Neuronal stem cell (in vitro differentiated cells): ENCODE measurements at regions not wholly inside any gene's neighbourhood (a gene's known extent, or its start where the extent isn't known, plus 50 kb on each side); places are given as distances from the start of the nearest gene placed in this dataset.

Source experiments
- DNase-seq: peaks from one replicate; pipeline ENCODE4 v3.0.0-alpha.2; 2013; ENCODE audit warnings: low spot score
- H2AFZ ChIP-seq: one replicate; pipeline ENCODE4 v1.6.1; 2013; ENCODE audit warnings: mild to moderate bottlenecking, low read length, inconsistent platforms
- H2AK5ac ChIP-seq: 2 replicates; pipeline ENCODE4 v1.6.1; 2013; ENCODE audit warnings: low read depth, mild to moderate bottlenecking, inconsistent platforms, low read length, moderate library complexity, mixed read lengths
- H2BK120ac ChIP-seq: 2 replicates; pipeline ENCODE4 v1.6.1; 2013; ENCODE audit warnings: low read depth, mild to moderate bottlenecking, inconsistent platforms, low read length, moderate library complexity, mixed read lengths
- H2BK12ac ChIP-seq: one replicate; pipeline ENCODE4 v1.6.1; 2013; ENCODE audit warnings: low read length, inconsistent platforms
- H2BK15ac ChIP-seq: 2 replicates; pipeline ENCODE4 v1.6.1; 2013; ENCODE audit warnings: mild to moderate bottlenecking, low read length, inconsistent platforms, mixed read lengths
- H2BK5ac ChIP-seq: one replicate; pipeline ENCODE4 v1.6.1; 2013; ENCODE audit warnings: inconsistent platforms, mild to moderate bottlenecking, low read length, moderate library complexity
- H3K14ac ChIP-seq: one replicate; pipeline ENCODE4 v1.6.1; 2013; ENCODE audit warnings: low read length, inconsistent platforms
- H3K18ac ChIP-seq: 2 replicates; pipeline ENCODE4 v1.6.1; 2013; ENCODE audit warnings: low read length, inconsistent platforms
- H3K23ac ChIP-seq: 2 replicates; pipeline ENCODE4 v1.6.1; 2013; ENCODE audit warnings: low read depth, mild to moderate bottlenecking, mixed read lengths, low read length, inconsistent platforms; ENCODE audit not compliant: poor library complexity
- H3K27ac ChIP-seq: replicated peaks from 3 replicates; pipeline ENCODE4 v1.5.1; 2013; ENCODE audit warnings: low read length, inconsistent platforms
- H3K27me3 ChIP-seq, 3 experiments: 2 replicates each; pipeline ENCODE4 v1.6.1; 2013; ENCODE audit warnings: low read length in 3 of 3, mild to moderate bottlenecking in 2 of 3, inconsistent platforms in 1 of 3, low read depth in 1 of 3, mixed read lengths in 1 of 3, moderate library complexity in 1 of 3; ENCODE audit not compliant: control insufficient read depth in 3 of 3, insufficient read depth in 3 of 3
- H3K36me3 ChIP-seq, 2 donors: replicated peaks in 1 of 2; 2 replicates each; pipeline ENCODE4 v1.6.1; 2013; ENCODE audit warnings: low read length in 2 of 2; ENCODE audit not compliant: control insufficient read depth in 2 of 2, insufficient read depth in 2 of 2
- H3K4ac ChIP-seq: 2 replicates; pipeline ENCODE4 v1.6.1; 2013; ENCODE audit warnings: inconsistent platforms, mild to moderate bottlenecking, low read length, moderate library complexity
- H3K4me1 ChIP-seq, 2 donors: 1 replicate in 1 of 2; 2 replicates in 1 of 2; pipeline ENCODE4 v1.6.1; 2013; ENCODE audit warnings: low read length in 2 of 2, low read depth in 1 of 2; ENCODE audit not compliant: control insufficient read depth in 2 of 2, insufficient read depth in 1 of 2
- H3K4me2 ChIP-seq: one replicate; pipeline ENCODE4 v1.6.1; 2013; ENCODE audit warnings: mild to moderate bottlenecking, low read length, inconsistent platforms; ENCODE audit not compliant: insufficient read depth, poor library complexity, severe bottlenecking
- H3K4me3 ChIP-seq, 2 donors: 2 replicates each; pipeline ENCODE4 v1.5.1; 2013; ENCODE audit warnings: low read length in 2 of 2, mild to moderate bottlenecking in 2 of 2, inconsistent platforms in 1 of 2, moderate library complexity in 1 of 2
- H3K79me1 ChIP-seq: one replicate; pipeline ENCODE4 v1.6.1; 2013; ENCODE audit warnings: low read depth, mild to moderate bottlenecking, inconsistent platforms, low read length, moderate library complexity
- H3K9ac ChIP-seq: one replicate; pipeline ENCODE4 v1.6.1; 2013; ENCODE audit warnings: mild to moderate bottlenecking, low read depth, low read length, inconsistent platforms; ENCODE audit not compliant: poor library complexity
- H3K9me3 ChIP-seq, 2 donors: replicated peaks in 1 of 2; 2 replicates each; pipeline versions ENCODE3 to v1.6.1; 2013; ENCODE audit warnings: low read length in 2 of 2, mild to moderate bottlenecking in 2 of 2, inconsistent platforms in 1 of 2, low read depth in 1 of 2, mixed read lengths in 1 of 2, moderate library complexity in 1 of 2; ENCODE audit not compliant: control insufficient read depth in 2 of 2, insufficient read depth in 1 of 2
- H4K8ac ChIP-seq: one replicate; pipeline ENCODE4 v1.6.1; 2013; ENCODE audit warnings: low read depth, mild to moderate bottlenecking, inconsistent platforms, low read length, moderate library complexity
- H4K91ac ChIP-seq: one replicate; pipeline ENCODE4 v1.6.1; 2013; ENCODE audit warnings: low read length, low read depth, mild to moderate bottlenecking, inconsistent platforms; ENCODE audit not compliant: poor library complexity
- WGBS, 2 donors: extraction: QIAGEN DNeasy Blood & Tissue Kit; methylation state at CpG; one replicate each; pipeline ENCODE4 v1.1.7; 2013; ENCODE audit warnings: missing lambda C conversion rate in 2 of 2, mixed read lengths in 1 of 2; ENCODE audit not compliant: insufficient read length in 2 of 2, insufficient replicate concordance in 1 of 2; ENCODE audit errors: extremely low coverage in 2 of 2; 5-methylcytosine and 5-hydroxymethylcytosine counted together

GRCh38 chr5:31029925-31030324 is 163.6 kb upstream of the CDH6 start:
- H3K27me3 ChIP-seq: no peaks in the 10 kb centered on the region
- no peaks in the 10 kb centered on the region for H3K4me1 ChIP-seq
- H4K8ac ChIP-seq: no peak overlapping the region
- H3K23ac ChIP-seq: no peak overlapping the region
- H2BK5ac ChIP-seq: no peak overlapping the region
- H3K14ac ChIP-seq: no peak overlapping the region
- H3K79me1 ChIP-seq: no peaks in the 10 kb centered on the region
- peaks cover 0 to 6% of the 10 kb centered on the region in 2 donors for H3K9me3 ChIP-seq
- no CpG with 5 or more reads among the region's 8 CpGs for WGBS, 2 donors
- H3K9ac ChIP-seq: no peak overlapping the region
- H3K18ac ChIP-seq: no peak overlapping the region
- H3K27ac ChIP-seq: no peak overlapping the region
- H2BK12ac ChIP-seq: no peak overlapping the region
- H3K4me3 ChIP-seq: no peak overlapping the region
- no peak overlapping the region for H3K4me2 ChIP-seq
- H3K36me3 ChIP-seq: no peaks in the 10 kb centered on the region
- H2BK15ac ChIP-seq: no peak overlapping the region
- no peak overlapping the region for H4K91ac ChIP-seq
- H2AK5ac ChIP-seq: no peak overlapping the region
- H2BK120ac ChIP-seq: no peak overlapping the region
- no peak for DNase-seq
- no peak overlapping the region for H2AFZ ChIP-seq
- H3K4ac ChIP-seq: no peak overlapping the region

GRCh38 chr5:31027721-31028120 is 165.8 kb upstream of the CDH6 start:
- H3K23ac ChIP-seq: no peak overlapping the region
- peaks cover 0 to 6% of the 10 kb centered on the region in 2 donors for H3K9me3 ChIP-seq
- no peak for DNase-seq
- H2BK120ac ChIP-seq: no peak overlapping the region
- H3K4me2 ChIP-seq: no peak overlapping the region
- no peak overlapping the region for H2BK12ac ChIP-seq
- no peak overlapping the region for H2AFZ ChIP-seq
- no peak overlapping the region for H3K4me3 ChIP-seq
- no peaks in the 10 kb centered on the region for H3K27me3 ChIP-seq
- H2BK5ac ChIP-seq: no peak overlapping the region
- no peaks in the 10 kb centered on the region for H3K36me3 ChIP-seq
- H3K18ac ChIP-seq: no peak overlapping the region
- H3K9ac ChIP-seq: no peak overlapping the region
- H3K14ac ChIP-seq: no peak overlapping the region
- no peak overlapping the region for H3K27ac ChIP-seq
- no peak overlapping the region for H2AK5ac ChIP-seq
- no peak overlapping the region for H4K8ac ChIP-seq
- H2BK15ac ChIP-seq: no peak overlapping the region
- H4K91ac ChIP-seq: no peak overlapping the region
- no peaks in the 10 kb centered on the region for H3K79me1 ChIP-seq
- no peaks in the 10 kb centered on the region for H3K4me1 ChIP-seq
- no peak overlapping the region for H3K4ac ChIP-seq

GRCh38 chr5:31023105-31023504 is 170.4 kb upstream of the CDH6 start:
- H2AK5ac ChIP-seq: no peak overlapping the region
- no peak overlapping the region for H2AFZ ChIP-seq
- H3K4me3 ChIP-seq: no peak overlapping the region
- H3K9me3 ChIP-seq: no peaks in the 10 kb centered on the region
- no peak overlapping the region for H3K18ac ChIP-seq
- DNase-seq: no peak
- no peak overlapping the region for H3K14ac ChIP-seq
- H3K4me2 ChIP-seq: no peak overlapping the region
- H4K91ac ChIP-seq: no peak overlapping the region
- H3K27me3 ChIP-seq: no peaks in the 10 kb centered on the region
- no peak overlapping the region for H3K9ac ChIP-seq
- H3K36me3 ChIP-seq: no peaks in the 10 kb centered on the region
- no peak overlapping the region for H2BK120ac ChIP-seq
- no peak overlapping the region for H2BK5ac ChIP-seq
- no CpG with 5 or more reads among the region's 3 CpGs for WGBS, 2 donors
- H4K8ac ChIP-seq: no peak overlapping the region
- no peak overlapping the region for H3K4ac ChIP-seq
- no peak overlapping the region for H2BK12ac ChIP-seq
- H3K23ac ChIP-seq: no peak overlapping the region
- H3K27ac ChIP-seq: no peak overlapping the region
- H3K4me1 ChIP-seq: no peaks in the 10 kb centered on the region
- no peak overlapping the region for H2BK15ac ChIP-seq
- no peaks in the 10 kb centered on the region for H3K79me1 ChIP-seq

- no peak overlapping the region for H3K23ac ChIP-seq
- H2BK120ac ChIP-seq: no peak overlapping the region
- no peak overlapping the region for H3K4me3 ChIP-seq
- H3K14ac ChIP-seq: no peak overlapping the region
- H3K4me2 ChIP-seq: no peak overlapping the region
- no peaks in the 10 kb centered on the region for H3K36me3 ChIP-seq
- H2AFZ ChIP-seq: no peak overlapping the region
- no peaks in the 10 kb centered on the region for H3K79me1 ChIP-seq
- no peak overlapping the region for H3K9ac ChIP-seq
- H2AK5ac ChIP-seq: no peak overlapping the region
- no peaks in the 10 kb centered on the region for H3K9me3 ChIP-seq
- H3K18ac ChIP-seq: no peak overlapping the region
- DNase-seq: no peak
- no peak overlapping the region for H3K4ac ChIP-seq
- H3K27ac ChIP-seq: no peak overlapping the region
- H3K4me1 ChIP-seq: no peaks in the 10 kb centered on the region
- H2BK12ac ChIP-seq: no peak overlapping the region
- no peak overlapping the region for H4K8ac ChIP-seq
- no peaks in the 10 kb centered on the region for H3K27me3 ChIP-seq
- H2BK5ac ChIP-seq: no peak overlapping the region
- H4K91ac ChIP-seq: no peak overlapping the region
- no peak overlapping the region for H2BK15ac ChIP-seq
- no CpG with 5 or more reads among the region's 2 CpGs for WGBS, 2 donors
Observed at GRCh38 chr5:31021181-31021624, 172.3 kb upstream of the CDH6 start.
